Fibroblast of mammary gland (primary cell): ENCODE measurements at regions not wholly inside any gene's neighbourhood (a gene's known extent, or its start where the extent isn't known, plus 50 kb on each side); places are given as distances from the start of the nearest gene placed in this dataset.
"Not testable (repeated sequence)": the region's sequence is repeated elsewhere in the genome, so short reads cannot be mapped to it uniquely, and the experiment has no call there.

Source experiments
- DNase-seq: peaks from one replicate; pipeline ENCODE4 v3.0.0-alpha.2; 2010; ENCODE audit warnings: low read depth
- H3K4me3 ChIP-seq: 2 replicates; pipeline ENCODE4 v1.5.1; 2011; ENCODE audit warnings: low read depth, mild to moderate bottlenecking, low read length, moderate library complexity; ENCODE audit not compliant: control insufficient read depth
- CTCF ChIP-seq: conservative IDR thresholded peaks from 2 replicates; pipeline ENCODE4 v1.5.1; 2011; ENCODE audit warnings: low read depth, low read length, inconsistent platforms; ENCODE audit not compliant: control insufficient read depth, insufficient read depth

GRCh38 chr9:90515510-90515909 lies 127.1 kb downstream of the DIRAS2 start:
- H3K4me3 ChIP-seq = no peak overlapping the region
- TF ChIP-seq CTCF = no peak
- DNase-seq = no peak

GRCh38 chr9:90517103-90517502 lies 125.5 kb downstream of the DIRAS2 start:
- H3K4me3 ChIP-seq = no peak overlapping the region
- no peak for TF ChIP-seq CTCF
- no peak for DNase-seq

GRCh38 chr9:90521811-90522570 lies 120.6 kb downstream of the DIRAS2 start:
- no peak for TF ChIP-seq CTCF

DNA sequence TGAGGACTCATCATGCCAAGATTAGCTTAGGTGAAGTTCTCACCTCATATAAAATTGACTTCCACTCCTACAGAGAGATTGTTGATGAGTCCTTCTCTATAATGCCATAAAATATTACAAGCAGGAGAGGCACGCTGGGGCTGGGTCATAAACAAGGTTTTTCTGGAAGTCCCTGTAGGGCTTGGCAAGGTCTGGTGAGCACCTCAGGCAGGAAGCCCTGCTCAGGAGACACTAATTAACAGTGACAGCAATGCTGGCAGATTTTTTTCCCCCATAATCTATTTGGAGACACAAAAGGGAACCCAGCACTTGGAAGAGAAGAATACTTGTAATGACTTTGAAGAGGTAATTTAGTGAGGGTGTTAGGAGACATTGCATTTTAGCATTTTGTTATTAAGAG lies 118.7 kb downstream of the DIRAS2 start:
- no peak overlapping the region for H3K4me3 ChIP-seq
- TF ChIP-seq CTCF = no peak
- no peak for DNase-seq

More at GRCh38 chr9:90521811-90522570, 120.6 kb downstream of the DIRAS2 start:
- H3K4me3 ChIP-seq = no peak overlapping the region
- DNase-seq = no peak

- TF ChIP-seq CTCF = no peak
- no peak overlapping the region for H3K4me3 ChIP-seq
- no peak for DNase-seq
Observed at GRCh38 chr9:90526386-90526785, 116.2 kb downstream of the DIRAS2 start.

DNA sequence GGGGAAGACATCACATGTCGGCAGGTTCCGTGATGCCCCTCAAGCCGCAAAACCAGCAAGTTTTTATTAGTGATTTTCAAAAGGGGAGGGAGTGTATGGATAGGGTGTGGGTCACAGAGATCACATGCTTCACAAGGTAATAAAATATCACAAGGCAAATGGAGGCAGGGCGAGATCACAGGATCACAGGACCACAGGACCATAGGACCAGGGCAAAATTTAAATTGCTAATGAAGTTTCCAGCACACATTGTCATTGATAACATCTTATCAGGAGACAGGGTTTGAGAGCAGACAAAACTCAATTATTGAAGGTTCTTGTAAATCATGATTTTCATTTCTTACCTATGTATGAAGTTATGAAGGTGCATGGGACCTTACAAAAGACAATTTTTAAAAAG lies 106.5 kb downstream of the DIRAS2 start:
- H3K4me3 ChIP-seq, DNase-seq: not testable (repeated sequence)

- no peak for DNase-seq
- TF ChIP-seq CTCF = no peak
- H3K4me3 ChIP-seq = no peak overlapping the region
Observed at GRCh38 chr9:90538566-90538965, 104.1 kb downstream of the DIRAS2 start.
